GM21825 (cell line): ENCODE measurements at regions not wholly inside any gene's neighbourhood (a gene's known extent, or its start where the extent isn't known, plus 50 kb on each side); places are given as distances from the start of the nearest gene placed in this dataset.

Experiments used
- ATAC-seq: cut with Tn5 transposase; IDR thresholded peaks from one replicate; pipeline ENCODE4 v1.9.1; 2021; ENCODE audit warnings: mild to moderate bottlenecking, moderate library complexity; ENCODE audit not compliant: unreplicated experiment

GRCh38 chr18:22467760-22468553 lies 50.2 kb upstream of the CTAGE1 start:
- ATAC-seq: no peak

- no peak for ATAC-seq
These were observed 50.8 kb upstream of the CTAGE1 start for GRCh38 chr18:22468554-22468891.

DNA sequence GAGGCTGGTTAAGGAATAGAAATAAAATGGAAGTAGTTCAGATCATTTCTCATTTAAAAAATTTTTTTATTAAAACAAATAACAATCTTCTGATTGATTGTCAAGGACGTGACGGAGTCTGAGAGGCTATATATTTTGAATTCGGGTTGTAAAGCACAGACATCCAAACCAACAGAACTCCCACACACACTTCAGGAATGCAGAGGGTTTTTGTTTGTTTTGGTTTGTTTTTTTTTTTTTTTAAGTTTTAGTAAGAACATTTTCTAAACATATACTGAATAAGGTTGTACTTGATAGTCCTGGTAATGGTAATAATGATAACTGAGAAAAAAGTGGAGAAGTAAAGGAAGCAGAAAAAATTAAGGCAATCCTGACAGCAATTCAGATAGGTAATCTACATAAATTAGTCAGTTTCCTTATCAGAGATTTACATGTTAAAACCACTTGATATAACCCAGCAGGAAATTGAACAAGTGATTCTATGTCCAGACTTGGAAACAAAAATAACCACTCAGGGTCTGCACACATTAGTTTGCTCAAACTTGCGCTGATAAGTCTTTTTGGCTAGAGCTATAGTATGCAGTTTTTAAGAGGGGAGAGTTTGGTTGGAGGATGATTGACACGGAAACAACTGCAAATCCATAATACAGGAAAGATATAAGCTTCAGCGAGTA lies 51.5 kb upstream of the CTAGE1 start:
- no peak for ATAC-seq

- ATAC-seq: no peak
These were observed 52.2 kb upstream of the CTAGE1 start for GRCh38 chr18:22469926-22470247.

DNA sequence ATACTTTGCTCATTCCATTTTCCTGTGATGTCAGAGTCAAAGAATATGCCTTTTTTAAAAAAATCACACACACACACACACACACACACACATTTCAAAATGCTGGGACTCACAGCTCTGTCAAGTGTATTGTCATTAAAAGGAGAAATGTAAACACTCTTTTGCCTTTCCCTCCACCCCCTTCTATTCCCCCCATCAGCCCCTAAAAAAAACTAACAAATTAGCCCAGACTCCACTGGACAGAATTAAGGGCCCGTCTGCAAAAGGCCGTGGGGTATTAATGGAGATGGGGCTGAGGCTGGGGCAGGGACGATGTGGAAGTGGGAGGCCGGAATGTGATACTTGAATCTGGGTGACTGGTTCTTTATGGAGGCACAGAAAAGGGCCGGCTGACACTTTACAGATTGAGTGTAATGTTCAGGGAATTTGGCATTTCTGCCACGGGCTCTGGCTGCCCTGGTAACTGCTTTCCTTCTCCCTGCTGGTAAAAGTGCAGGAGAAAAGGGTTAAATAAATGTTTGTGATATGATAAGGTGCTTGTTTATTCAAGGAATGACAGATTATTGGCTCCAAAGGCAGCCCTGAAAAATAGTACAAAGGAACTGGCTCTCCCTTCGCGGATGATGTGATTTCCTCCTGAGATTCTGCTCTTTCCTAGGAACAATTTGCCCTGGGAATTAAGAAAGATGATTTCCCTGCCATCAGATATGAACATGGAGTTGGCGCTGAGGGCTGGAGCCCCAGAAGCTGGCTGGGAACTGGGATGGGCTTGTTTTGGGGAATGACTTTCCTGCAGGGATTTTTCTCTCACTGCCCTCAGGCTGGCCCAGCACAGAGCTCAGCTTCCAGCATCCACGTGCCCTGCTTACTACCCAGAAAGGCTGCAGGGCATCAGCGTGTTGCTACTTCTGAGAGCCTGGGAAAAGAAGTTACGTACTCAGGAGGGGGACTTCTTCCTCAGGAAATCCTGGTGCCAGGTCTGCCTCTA lies 52.8 kb upstream of the CTAGE1 start:
- no peak for ATAC-seq

DNA sequence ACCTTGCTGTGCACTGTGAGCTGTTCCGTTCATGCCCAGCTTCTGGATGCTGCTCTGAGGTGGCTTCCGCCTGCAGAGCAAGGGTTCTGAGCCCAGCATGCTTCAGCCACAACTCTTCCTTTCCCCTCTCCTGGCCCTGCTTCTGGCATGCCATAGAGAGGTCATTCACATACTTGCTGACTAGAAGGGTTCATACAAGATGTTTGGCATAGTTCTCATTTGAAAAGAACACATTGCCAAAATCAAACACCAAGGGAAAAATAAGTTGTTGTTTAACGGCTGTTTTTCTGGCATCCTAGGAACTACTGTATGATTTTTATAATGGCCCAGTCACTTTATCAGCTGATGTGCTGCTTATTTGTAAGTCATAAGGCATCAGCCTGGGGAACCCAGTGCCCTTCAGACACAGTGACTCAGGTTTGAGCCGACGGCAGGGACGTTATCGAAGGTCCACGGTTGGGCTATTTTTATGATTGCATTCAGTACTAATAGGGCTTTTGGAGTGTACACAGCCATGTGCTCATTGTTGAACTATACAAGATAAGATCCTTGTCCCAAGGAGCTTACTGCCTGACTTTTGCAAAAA lies 53.9 kb upstream of the CTAGE1 start:
- ATAC-seq: no peak

- no peak for ATAC-seq
These were observed 55.7 kb upstream of the CTAGE1 start for GRCh38 chr18:22473366-22473765.

GRCh38 chr18:22475426-22476100 lies 57.8 kb upstream of the CTAGE1 start:
- no peak for ATAC-seq

DNA sequence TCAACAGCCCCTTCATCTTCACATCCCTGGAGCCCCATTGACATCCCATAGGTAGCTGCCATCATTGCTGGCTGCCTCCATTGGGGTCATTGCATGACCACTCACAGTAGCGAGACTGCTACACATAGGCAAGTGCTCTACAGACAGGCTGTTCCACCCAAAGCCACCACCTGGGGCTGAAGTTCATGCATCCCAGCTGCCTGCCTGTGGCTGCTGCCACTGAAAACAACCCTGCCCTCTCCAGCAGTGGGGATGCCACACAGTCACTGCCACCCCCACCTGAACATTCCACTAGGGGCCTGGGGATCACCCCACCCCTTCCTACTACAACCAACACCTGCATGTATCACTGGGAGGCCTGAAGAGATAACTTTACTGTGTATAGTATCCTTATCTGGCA lies 59.5 kb upstream of the CTAGE1 start:
- no peak for ATAC-seq

DNA sequence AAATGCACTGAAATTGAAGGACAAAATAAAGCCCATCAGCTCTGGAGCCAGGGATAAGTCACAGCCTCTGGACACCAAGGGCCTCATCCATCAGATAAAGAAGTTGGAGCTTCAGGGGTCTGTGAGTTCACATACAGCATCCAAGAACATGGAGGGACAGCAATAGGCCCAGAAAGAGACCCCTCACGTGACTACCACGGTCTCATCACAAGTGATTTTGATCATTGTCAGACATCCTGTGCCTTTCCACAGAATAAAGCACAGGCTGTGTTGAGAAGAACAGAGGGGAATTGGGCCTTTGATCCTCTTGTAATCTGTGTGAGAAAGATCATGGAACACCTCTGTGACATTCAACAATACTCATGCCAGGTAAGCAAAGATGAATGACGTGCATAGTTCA lies 65.2 kb upstream of the CTAGE1 start:
- no peak for ATAC-seq

GRCh38 chr18:22483407-22483806 lies 65.7 kb upstream of the CTAGE1 start:
- ATAC-seq: no peak

GRCh38 chr18:22484471-22484870 lies 66.8 kb upstream of the CTAGE1 start:
- ATAC-seq: no peak

DNA sequence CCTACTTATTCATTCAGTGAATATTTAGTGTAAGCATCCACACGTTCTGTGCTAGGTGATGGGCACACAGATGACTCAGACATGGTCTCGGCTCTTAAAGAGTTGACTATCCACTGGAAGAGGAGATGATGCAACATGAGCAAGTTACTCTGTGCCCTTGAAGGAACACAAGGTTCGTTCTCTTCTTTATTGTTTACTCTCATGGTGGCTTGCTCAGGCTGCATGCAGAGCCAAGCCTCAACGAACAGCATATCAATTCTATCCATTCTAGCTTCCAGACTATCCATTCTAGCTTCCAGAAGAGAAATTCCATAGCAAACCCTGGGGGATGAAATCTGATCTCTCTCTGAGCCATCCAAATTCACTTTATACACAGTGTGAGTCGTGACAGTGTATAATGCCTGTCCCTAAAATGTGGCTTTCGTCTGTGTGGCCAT lies 68.1 kb upstream of the CTAGE1 start:
- no peak for ATAC-seq

- ATAC-seq: no peak
These were observed 69.0 kb upstream of the CTAGE1 start for GRCh38 chr18:22486667-22487066.

DNA sequence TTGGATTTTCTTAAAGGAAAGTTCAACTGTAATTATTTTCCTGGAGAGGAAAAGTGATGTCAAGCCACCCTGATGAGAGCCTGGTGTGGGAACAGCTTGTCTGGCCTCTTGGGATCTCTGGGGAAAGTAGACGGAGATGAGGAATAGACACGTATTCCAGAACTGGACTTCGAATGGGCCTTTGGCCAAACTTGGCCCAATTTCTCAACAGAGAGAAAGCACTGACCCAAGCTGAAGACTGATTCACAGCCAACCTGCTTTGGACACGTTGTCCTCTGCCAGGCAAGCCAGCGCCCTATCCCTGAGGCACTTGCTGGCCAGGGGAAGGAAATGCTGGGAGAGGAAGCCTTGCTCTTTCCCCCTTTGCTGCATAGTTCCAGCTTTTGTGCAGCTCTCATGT lies 70.8 kb upstream of the CTAGE1 start:
- ATAC-seq: no peak

- no peak for ATAC-seq
These were observed 72.0 kb upstream of the CTAGE1 start for GRCh38 chr18:22489704-22490103.

DNA sequence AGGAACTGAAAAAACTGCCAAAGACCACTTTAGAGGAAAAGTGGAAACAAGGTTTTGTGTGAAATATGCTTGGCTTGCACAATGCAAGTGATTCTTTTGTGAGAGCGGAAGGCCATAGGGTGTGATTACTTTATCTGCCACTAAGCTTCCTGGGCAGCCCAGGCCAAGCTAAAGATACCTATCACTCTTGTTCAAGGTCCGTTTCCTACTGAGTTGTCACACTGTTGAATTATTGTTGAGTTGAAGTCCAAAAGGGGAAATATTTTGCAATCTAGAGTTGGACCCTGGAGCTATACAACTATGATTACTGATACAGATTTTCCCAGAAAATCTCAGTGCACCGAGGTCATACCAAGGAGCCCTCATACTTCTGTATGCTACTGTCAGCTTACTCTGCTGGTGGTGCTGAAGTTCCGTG lies 72.7 kb upstream of the CTAGE1 start:
- ATAC-seq: no peak

DNA sequence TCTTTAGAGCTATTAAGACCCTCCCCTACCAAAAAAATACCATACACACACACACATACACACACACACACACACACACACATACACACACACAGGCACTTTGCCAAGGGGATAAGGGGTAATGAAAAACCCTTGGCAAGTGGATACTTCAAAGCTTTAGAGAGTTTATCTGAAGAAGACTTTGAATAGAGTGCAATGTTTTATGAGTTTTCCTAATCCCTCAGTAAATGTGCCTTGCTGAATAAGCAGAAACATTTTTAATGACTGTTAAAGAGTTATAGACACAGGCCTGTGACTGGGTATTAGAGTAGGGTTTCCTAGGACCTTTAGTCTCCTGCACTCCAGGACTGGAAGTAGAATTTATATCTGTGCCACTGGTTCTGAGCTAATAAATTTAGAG lies 75.5 kb upstream of the CTAGE1 start:
- no peak for ATAC-seq

GRCh38 chr18:22493940-22494339 lies 76.2 kb upstream of the CTAGE1 start:
- ATAC-seq: no peak

- no peak for ATAC-seq
These were observed 77.1 kb upstream of the CTAGE1 start for GRCh38 chr18:22494771-22495170.

- no peak for ATAC-seq
These were observed 81.7 kb upstream of the CTAGE1 start for GRCh38 chr18:22499421-22499820.
